ENCODE measurements at regions not wholly inside any gene's neighbourhood (a gene's known extent, or its start where the extent isn't known, plus 50 kb on each side); places are given as distances from the start of the nearest gene placed in this dataset.

GRCh38 chr2:18110222-18110621 lies 231.8 kb downstream of the KCNS3 start:
- Histone ChIP-seq H3K27ac (no peak overlapping the region), H3K36me3 (no peaks in the 10 kb centered on the region), H3K27me3 (ENCODE audit: insufficient read depth, low read depth, severe bottlenecking) (no peaks in the 10 kb centered on the region), H3K4me3 (ENCODE audit: low read depth, low read length) (no peak overlapping the region), H3K9me3 (ENCODE audit: severe bottlenecking) (peaks cover 10% of the 10 kb centered on the region)
- TF ChIP-seq, protein P1, sequence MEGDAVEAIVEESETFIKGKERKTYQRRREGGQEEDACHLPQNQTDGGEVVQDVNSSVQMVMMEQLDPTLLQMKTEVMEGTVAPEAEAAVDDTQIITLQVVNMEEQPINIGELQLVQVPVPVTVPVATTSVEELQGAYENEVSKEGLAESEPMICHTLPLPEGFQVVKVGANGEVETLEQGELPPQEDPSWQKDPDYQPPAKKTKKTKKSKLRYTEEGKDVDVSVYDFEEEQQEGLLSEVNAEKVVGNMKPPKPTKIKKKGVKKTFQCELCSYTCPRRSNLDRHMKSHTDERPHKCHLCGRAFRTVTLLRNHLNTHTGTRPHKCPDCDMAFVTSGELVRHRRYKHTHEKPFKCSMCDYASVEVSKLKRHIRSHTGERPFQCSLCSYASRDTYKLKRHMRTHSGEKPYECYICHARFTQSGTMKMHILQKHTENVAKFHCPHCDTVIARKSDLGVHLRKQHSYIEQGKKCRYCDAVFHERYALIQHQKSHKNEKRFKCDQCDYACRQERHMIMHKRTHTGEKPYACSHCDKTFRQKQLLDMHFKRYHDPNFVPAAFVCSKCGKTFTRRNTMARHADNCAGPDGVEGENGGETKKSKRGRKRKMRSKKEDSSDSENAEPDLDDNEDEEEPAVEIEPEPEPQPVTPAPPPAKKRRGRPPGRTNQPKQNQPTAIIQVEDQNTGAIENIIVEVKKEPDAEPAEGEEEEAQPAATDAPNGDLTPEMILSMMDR (IDR thresholded peaks at IDR 0.05; ENCODE audit: low read depth, low read length) = no peak
- DNase-seq = no peak

DNA sequence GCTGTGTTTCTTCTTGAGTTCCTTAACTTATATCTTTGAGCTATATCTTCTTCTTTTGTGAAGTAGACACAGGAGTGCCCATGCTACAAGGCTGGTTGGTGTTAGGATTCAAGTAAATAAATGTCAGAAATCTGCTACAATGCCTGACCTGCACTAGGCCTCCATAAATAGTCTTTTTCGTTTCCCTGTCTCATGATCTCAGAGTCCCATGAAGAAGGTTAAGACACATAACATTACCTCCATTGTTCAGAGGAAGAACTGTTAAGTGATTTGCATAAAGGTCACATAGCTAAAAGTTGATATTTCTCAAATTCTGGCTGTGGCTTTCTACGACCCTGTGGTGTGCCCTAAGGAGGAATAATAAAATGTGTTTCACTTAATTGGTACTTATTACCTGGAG lies 228.4 kb downstream of the KCNS3 start:
- DNase-seq = no peak
- no peaks in the 10 kb centered on the region for H3K27me3 ChIP-seq (ENCODE audit: insufficient read depth, low read depth, severe bottlenecking)
- no peak overlapping the region for H3K4me3 ChIP-seq (ENCODE audit: low read depth, low read length)

GRCh38 chr2:18105929-18106328 lies 227.5 kb downstream of the KCNS3 start:
- H3K9me3 ChIP-seq (ENCODE audit: severe bottlenecking) = no peaks in the 10 kb centered on the region
- H3K4me3 ChIP-seq (ENCODE audit: low read depth, low read length) = no peak overlapping the region
- TF ChIP-seq, protein P1 (IDR thresholded peaks at IDR 0.05; ENCODE audit: low read depth, low read length) = no peak
- DNase-seq = no peak
- H3K36me3 ChIP-seq = no peaks in the 10 kb centered on the region
- H3K27me3 ChIP-seq (ENCODE audit: insufficient read depth, low read depth, severe bottlenecking) = no peaks in the 10 kb centered on the region
- H3K27ac ChIP-seq = no peak overlapping the region

More for the DNA sequence above, 228.4 kb downstream of the KCNS3 start:
- H3K36me3 ChIP-seq = no peaks in the 10 kb centered on the region
- H3K9me3 ChIP-seq (ENCODE audit: severe bottlenecking) = no peaks in the 10 kb centered on the region
- no peak overlapping the region for H3K27ac ChIP-seq
- TF ChIP-seq, protein P1 (IDR thresholded peaks at IDR 0.05; ENCODE audit: low read depth, low read length) = no peak

GRCh38 chr2:18104595-18105224 lies 226.2 kb downstream of the KCNS3 start:
- H3K27ac ChIP-seq = no peak overlapping the region
- H3K4me3 ChIP-seq (ENCODE audit: low read depth, low read length) = no peak overlapping the region
- no peaks in the 10 kb centered on the region for H3K27me3 ChIP-seq (ENCODE audit: insufficient read depth, low read depth, severe bottlenecking)
- DNase-seq = no peak
- H3K9me3 ChIP-seq (ENCODE audit: severe bottlenecking) = no peaks in the 10 kb centered on the region
- TF ChIP-seq, protein P1 (IDR thresholded peaks at IDR 0.05; ENCODE audit: low read depth, low read length) = no peak
- no peaks in the 10 kb centered on the region for H3K36me3 ChIP-seq

GRCh38 chr2:18096836-18097405 lies 218.5 kb downstream of the KCNS3 start:
- H3K36me3 ChIP-seq = no peaks in the 10 kb centered on the region
- no peaks in the 10 kb centered on the region for H3K27me3 ChIP-seq (ENCODE audit: insufficient read depth, low read depth, severe bottlenecking)
- TF ChIP-seq, protein P1 (IDR thresholded peaks at IDR 0.05; ENCODE audit: low read depth, low read length) = no peak
- H3K9me3 ChIP-seq (ENCODE audit: severe bottlenecking) = no peaks in the 10 kb centered on the region
- no peak for DNase-seq
- H3K27ac ChIP-seq = no peak overlapping the region
- no peak overlapping the region for H3K4me3 ChIP-seq (ENCODE audit: low read depth, low read length)

DNA sequence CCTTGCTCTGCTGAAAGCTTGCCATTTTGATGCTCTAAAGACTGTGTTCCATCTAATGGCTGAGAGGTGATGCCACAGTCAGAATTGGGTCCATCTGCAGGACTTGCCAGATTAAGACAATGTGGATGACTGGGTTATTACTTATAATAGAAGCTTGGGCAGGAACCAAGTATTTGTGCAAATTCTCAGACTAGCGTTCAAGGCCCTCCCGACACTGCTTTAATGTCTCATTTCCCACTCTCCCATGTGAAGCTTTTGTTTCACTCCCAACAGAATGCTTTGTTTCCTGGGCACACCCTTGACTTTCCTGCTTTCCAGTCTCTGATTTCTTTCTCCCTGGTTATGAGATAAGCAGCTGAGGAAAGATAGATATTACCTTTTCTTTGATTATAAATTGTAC lies 215.8 kb downstream of the KCNS3 start:
- H3K4me3 ChIP-seq (ENCODE audit: low read depth, low read length) = no peak overlapping the region
- DNase-seq = no peak
- TF ChIP-seq, protein P1 (IDR thresholded peaks at IDR 0.05; ENCODE audit: low read depth, low read length) = no peak
- no peaks in the 10 kb centered on the region for H3K36me3 ChIP-seq
- H3K27ac ChIP-seq = peak overlapping the region; percentile 82
- H3K9me3 ChIP-seq (ENCODE audit: severe bottlenecking) = no peaks in the 10 kb centered on the region
- no peaks in the 10 kb centered on the region for H3K27me3 ChIP-seq (ENCODE audit: insufficient read depth, low read depth, severe bottlenecking)

Measured in WERI-Rb-1 (cell line).